ENCODE measurements at regions not wholly inside any gene's neighbourhood (a gene's known extent, or its start where the extent isn't known, plus 50 kb on each side); places are given as distances from the start of the nearest gene placed in this dataset.
"Not testable (repeated sequence)": the region's sequence is repeated elsewhere in the genome, so short reads cannot be mapped to it uniquely, and the experiment has no call there.

DNA sequence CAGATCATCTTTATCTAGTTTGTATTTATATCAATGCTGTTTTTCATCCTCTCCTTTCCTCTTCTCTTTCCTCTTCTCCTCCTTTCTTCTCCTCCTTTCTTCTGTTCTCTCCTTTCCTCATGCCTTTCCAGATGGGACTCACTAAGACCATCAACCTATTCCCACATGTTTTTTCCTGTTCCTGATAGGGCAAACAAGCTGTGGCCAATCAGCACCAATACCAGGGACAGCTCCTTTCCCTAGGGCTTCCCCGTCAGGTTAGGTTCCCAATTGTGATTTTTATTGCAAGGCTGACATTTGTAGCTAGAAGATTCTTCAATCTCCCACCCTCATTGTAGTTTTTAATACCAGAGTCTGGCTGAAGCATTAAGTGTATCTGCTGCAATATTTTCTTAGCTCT lies 76.3 kb upstream of the COL8A1 start:
- Histone ChIP-seq H3K4me3 (no peak overlapping the region), H3K27ac (no peak overlapping the region), H3K4me1 (no peaks in the 10 kb centered on the region), H3K27me3 (no peaks in the 10 kb centered on the region), H3K9me3 (no peaks in the 10 kb centered on the region), H3K36me3 (no peaks in the 10 kb centered on the region)
- DNase-seq (ENCODE audit: extremely low spot score in 2 of 2): no peak
- no peak for TF ChIP-seq POLR2A (IDR thresholded peaks at IDR 0.05)
- TF ChIP-seq, protein P1, sequence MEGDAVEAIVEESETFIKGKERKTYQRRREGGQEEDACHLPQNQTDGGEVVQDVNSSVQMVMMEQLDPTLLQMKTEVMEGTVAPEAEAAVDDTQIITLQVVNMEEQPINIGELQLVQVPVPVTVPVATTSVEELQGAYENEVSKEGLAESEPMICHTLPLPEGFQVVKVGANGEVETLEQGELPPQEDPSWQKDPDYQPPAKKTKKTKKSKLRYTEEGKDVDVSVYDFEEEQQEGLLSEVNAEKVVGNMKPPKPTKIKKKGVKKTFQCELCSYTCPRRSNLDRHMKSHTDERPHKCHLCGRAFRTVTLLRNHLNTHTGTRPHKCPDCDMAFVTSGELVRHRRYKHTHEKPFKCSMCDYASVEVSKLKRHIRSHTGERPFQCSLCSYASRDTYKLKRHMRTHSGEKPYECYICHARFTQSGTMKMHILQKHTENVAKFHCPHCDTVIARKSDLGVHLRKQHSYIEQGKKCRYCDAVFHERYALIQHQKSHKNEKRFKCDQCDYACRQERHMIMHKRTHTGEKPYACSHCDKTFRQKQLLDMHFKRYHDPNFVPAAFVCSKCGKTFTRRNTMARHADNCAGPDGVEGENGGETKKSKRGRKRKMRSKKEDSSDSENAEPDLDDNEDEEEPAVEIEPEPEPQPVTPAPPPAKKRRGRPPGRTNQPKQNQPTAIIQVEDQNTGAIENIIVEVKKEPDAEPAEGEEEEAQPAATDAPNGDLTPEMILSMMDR (IDR thresholded peaks at IDR 0.05): no peak
- TF ChIP-seq POLR2AphosphoS5 (IDR thresholded peaks at IDR 0.05; ENCODE audit: insufficient read depth in 1 of 2, low read depth in 1 of 2): no peak
- intact Hi-C loops (cut with DNase I): no loop called here

DNA sequence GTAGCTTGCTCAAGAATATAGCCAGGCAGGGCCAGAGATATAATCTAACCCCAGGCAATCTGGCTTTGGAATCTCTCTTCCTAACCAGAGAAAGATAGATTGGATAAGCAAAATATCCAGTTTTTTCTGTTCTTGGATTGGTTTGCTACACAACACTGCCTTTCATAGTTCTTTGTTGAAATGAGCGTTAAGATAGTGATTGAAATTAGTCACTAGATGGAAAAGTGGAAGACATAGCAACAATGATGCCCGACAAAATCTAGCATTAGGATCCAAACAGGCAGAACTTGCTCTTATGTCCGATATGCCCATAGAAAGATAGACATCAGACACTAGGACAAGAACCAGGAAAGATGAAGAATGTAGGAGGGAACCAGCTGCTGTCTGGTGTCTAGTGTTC lies 77.3 kb upstream of the COL8A1 start:
- Histone ChIP-seq H3K4me3 (no peak overlapping the region), H3K9me3 (no peaks in the 10 kb centered on the region), H3K27me3 (no peaks in the 10 kb centered on the region), H3K4me1 (no peaks in the 10 kb centered on the region), H3K36me3 (no peaks in the 10 kb centered on the region), H3K27ac (no peak overlapping the region)
- intact Hi-C loops (cut with DNase I): no loop called here
- no peak for DNase-seq (ENCODE audit: extremely low spot score in 2 of 2)
- TF ChIP-seq POLR2A (IDR thresholded peaks at IDR 0.05) (no peak), POLR2AphosphoS5 (IDR thresholded peaks at IDR 0.05; ENCODE audit: insufficient read depth in 1 of 2, low read depth in 1 of 2) (no peak)
- TF ChIP-seq, protein P1 (IDR thresholded peaks at IDR 0.05): no peak

DNA sequence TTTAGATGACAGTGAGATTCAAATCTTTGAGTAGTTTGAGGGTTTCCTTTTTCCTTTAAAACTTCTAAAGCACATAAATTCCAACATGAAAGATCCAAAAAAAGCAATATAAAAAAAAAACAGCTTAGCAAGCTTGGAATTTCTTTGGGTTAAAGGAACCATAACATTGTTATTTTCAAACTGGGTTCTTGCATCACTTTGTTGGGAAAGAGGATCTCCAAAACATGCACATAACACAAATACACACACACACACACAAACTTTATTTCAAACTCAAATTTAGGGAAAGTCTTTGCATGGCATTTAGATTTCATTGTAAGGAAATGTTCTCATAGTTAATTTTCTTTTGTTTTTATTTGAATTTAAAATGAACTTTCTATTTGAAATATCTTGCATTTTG lies 79.2 kb upstream of the COL8A1 start:
- DNase-seq (ENCODE audit: extremely low spot score in 2 of 2): no peak
- Histone ChIP-seq H3K36me3 (no peaks in the 10 kb centered on the region), H3K27me3 (no peaks in the 10 kb centered on the region), H3K9me3 (no peaks in the 10 kb centered on the region), H3K27ac (no peak overlapping the region), H3K4me1 (no peaks in the 10 kb centered on the region), H3K4me3 (no peak overlapping the region)
- TF ChIP-seq POLR2AphosphoS5 (IDR thresholded peaks at IDR 0.05; ENCODE audit: insufficient read depth in 1 of 2, low read depth in 1 of 2) (no peak), POLR2A (IDR thresholded peaks at IDR 0.05) (no peak)
- TF ChIP-seq, protein P1 (IDR thresholded peaks at IDR 0.05): no peak
- intact Hi-C loops (cut with DNase I): no loop called here

DNA sequence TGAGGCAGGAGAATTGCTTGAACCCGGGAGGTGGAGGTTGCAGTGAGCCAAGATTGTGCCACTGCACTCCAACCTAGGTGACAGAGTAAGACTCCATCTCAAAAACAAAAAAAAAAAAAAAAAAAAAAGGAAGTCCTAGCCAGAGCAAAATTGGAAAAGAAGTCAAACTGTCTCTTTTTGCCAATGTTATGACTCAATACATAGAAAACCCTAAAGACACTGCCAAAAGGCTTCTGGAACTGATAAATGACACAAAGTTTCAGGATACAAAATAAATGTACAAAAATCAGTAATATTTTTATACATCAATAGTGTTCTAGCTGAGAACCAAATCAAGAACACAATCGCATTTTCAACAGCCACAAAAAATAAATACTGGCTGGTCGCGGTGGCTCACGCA lies 82.5 kb upstream of the COL8A1 start:
- intact Hi-C loops (cut with DNase I); H3K27me3 ChIP-seq; H3K4me3 ChIP-seq; H3K4me1 ChIP-seq; H3K36me3 ChIP-seq; H3K9me3 ChIP-seq; DNase-seq (ENCODE audit: extremely low spot score in 2 of 2); H3K27ac ChIP-seq: not testable (repeated sequence)

DNA sequence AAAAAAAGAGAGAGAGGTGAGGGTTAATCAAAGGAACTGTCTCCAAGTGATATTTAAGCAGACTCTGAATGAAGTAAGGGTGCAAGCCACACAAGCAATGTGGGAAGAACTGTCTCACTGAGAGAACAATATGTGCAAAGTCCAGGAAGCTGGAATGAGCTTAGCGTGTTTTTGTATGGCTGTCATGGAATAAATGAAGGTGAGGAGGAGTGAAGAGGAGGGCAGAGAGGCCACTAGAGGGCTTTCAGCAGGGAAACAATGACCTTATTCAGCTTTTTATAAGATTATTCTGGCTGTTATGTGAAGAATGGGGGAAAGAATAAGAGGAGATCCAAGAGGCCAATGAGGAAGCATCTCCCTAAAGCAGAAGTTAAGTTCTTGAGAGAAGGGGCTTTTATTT lies 86.9 kb upstream of the COL8A1 start:
- no peaks in the 10 kb centered on the region for H3K4me1 ChIP-seq
- H3K27me3 ChIP-seq: no peaks in the 10 kb centered on the region
- no peak overlapping the region for H3K27ac ChIP-seq
- no peak overlapping the region for H3K4me3 ChIP-seq
- no peaks in the 10 kb centered on the region for H3K9me3 ChIP-seq
- intact Hi-C loops (cut with DNase I): no loop called here
- no peaks in the 10 kb centered on the region for H3K36me3 ChIP-seq
- no peak for DNase-seq (ENCODE audit: extremely low spot score in 2 of 2)
- no peak for TF ChIP-seq POLR2AphosphoS5 (IDR thresholded peaks at IDR 0.05; ENCODE audit: insufficient read depth in 1 of 2, low read depth in 1 of 2)
- no peak for TF ChIP-seq POLR2A (IDR thresholded peaks at IDR 0.05)
- TF ChIP-seq, protein P1 (IDR thresholded peaks at IDR 0.05): no peak
